Liver (tissue), 7 donors: ENCODE measurements at regions not wholly inside any gene's neighbourhood (a gene's known extent, or its start where the extent isn't known, plus 50 kb on each side); places are given as distances from the start of the nearest gene placed in this dataset.

Experiments
- DNase-seq: peaks from one replicate; pipeline ENCODE4 v3.0.0-alpha.2; 2017; ENCODE audit warnings: low spot score
- H3K27ac ChIP-seq, 2 donors: one replicate each; pipeline ENCODE4 v1.7.0; 2013; ENCODE audit warnings: inconsistent platforms in 2 of 2, low read length in 2 of 2, control low read depth in 1 of 2, low read depth in 1 of 2, mild to moderate bottlenecking in 1 of 2
- H3K27me3 ChIP-seq, 4 donors: one replicate each; pipeline versions ENCODE4 v1.6.1 to v1.7.0; 2013; ENCODE audit warnings: low read length in 3 of 4, inconsistent platforms in 1 of 4, mild to moderate bottlenecking in 1 of 4, moderate library complexity in 1 of 4; ENCODE audit not compliant: control insufficient read depth in 4 of 4, insufficient read depth in 4 of 4
- H3K36me3 ChIP-seq, 4 donors: one replicate each; pipeline versions ENCODE4 v1.6.1 to v1.7.0; 2013; ENCODE audit warnings: low read length in 3 of 4, mild to moderate bottlenecking in 3 of 4, low read depth in 1 of 4, moderate library complexity in 1 of 4; ENCODE audit not compliant: control insufficient read depth in 4 of 4, insufficient read depth in 3 of 4
- H3K4me1 ChIP-seq, 4 donors: one replicate each; pipeline versions ENCODE4 v1.6.1 to v1.7.0; 2013; ENCODE audit warnings: low read length in 3 of 4, mild to moderate bottlenecking in 3 of 4, moderate library complexity in 1 of 4; ENCODE audit not compliant: control insufficient read depth in 4 of 4, insufficient read depth in 4 of 4
- H3K4me3 ChIP-seq, 3 donors: one replicate each; pipeline versions ENCODE4 v1.6.1 to v1.7.0; 2013; ENCODE audit warnings: low read length in 3 of 3, control low read depth in 1 of 3, low read depth in 1 of 3, mild to moderate bottlenecking in 1 of 3
- H3K9ac ChIP-seq, 2 donors: one replicate each; pipeline ENCODE4 v1.7.0; 2013; ENCODE audit warnings: low read length in 2 of 2, mild to moderate bottlenecking in 2 of 2, moderate library complexity in 2 of 2, control low read depth in 1 of 2, low read depth in 1 of 2
- H3K9me3 ChIP-seq, 4 donors: one replicate each; pipeline versions ENCODE4 v1.6.1 to v1.7.0; 2013; ENCODE audit warnings: low read length in 3 of 4; ENCODE audit not compliant: control insufficient read depth in 4 of 4
- EGR1 ChIP-seq, 2 donors: IDR thresholded peaks; 2 replicates each; pipeline ENCODE4 v1.6.1; 2016 to 2018; ENCODE audit warnings: antibody characterized with exemption in 2 of 2, low read depth in 2 of 2
- FOXA2 ChIP-seq: IDR thresholded peaks from 2 replicates; pipeline ENCODE4 v1.6.1; 2016; ENCODE audit warnings: antibody characterized with exemption
- GABPA ChIP-seq, 2 donors: IDR thresholded peaks in 1 of 2; conservative IDR thresholded peaks in 1 of 2; 2 replicates each; pipeline ENCODE4 v1.6.1; 2016; ENCODE audit warnings: antibody characterized with exemption in 2 of 2, mild to moderate bottlenecking in 1 of 2, moderate library complexity in 1 of 2
- HNF4G ChIP-seq: IDR thresholded peaks from 2 replicates; pipeline ENCODE4 v1.6.1; 2016; ENCODE audit warnings: antibody characterized with exemption
- JUND ChIP-seq, 2 donors: IDR thresholded peaks; 2 replicates each; pipeline ENCODE4 v1.6.1; 2016; ENCODE audit warnings: antibody characterized with exemption in 2 of 2
- NR2F2 ChIP-seq: IDR thresholded peaks from 2 replicates; pipeline ENCODE4 v1.6.1; 2016; ENCODE audit warnings: antibody characterized with exemption
- RAD21 ChIP-seq, 2 donors: IDR thresholded peaks; 2 replicates each; pipeline ENCODE4 v1.6.1; 2016; ENCODE audit warnings: antibody characterized with exemption in 2 of 2, mild to moderate bottlenecking in 2 of 2
- TAF1 ChIP-seq: conservative IDR thresholded peaks from 2 replicates; pipeline ENCODE4 v1.6.1; 2016; ENCODE audit warnings: antibody characterized with exemption, mild to moderate bottlenecking
- YY1 ChIP-seq: IDR thresholded peaks from 2 replicates; pipeline ENCODE4 v1.6.1; 2016; ENCODE audit warnings: antibody characterized with exemption, mild to moderate bottlenecking
- WGBS: extraction: QIAGEN DNeasy Blood & Tissue Kit; methylation state at CpG from one replicate; pipeline ENCODE4 v1.1.7; 2013; 5-methylcytosine and 5-hydroxymethylcytosine counted together
- TF ChIP-seq, protein P1 (sequence below): IDR thresholded peaks from 2 replicates; pipeline ENCODE4 v1.6.1; 2016; ENCODE audit warnings: antibody characterized with exemption, mild to moderate bottlenecking
- TF ChIP-seq, protein P2 (sequence below): IDR thresholded peaks from 2 replicates; pipeline ENCODE4 v1.6.1; 2016; ENCODE audit warnings: antibody characterized with exemption
- TF ChIP-seq, protein P3 (sequence below): IDR thresholded peaks from 2 replicates; pipeline ENCODE4 v1.6.1; 2016; ENCODE audit warnings: antibody characterized with exemption
- TF ChIP-seq, protein P4 (sequence below): IDR thresholded peaks from 2 replicates; pipeline ENCODE4 v1.6.1; 2016; ENCODE audit warnings: antibody characterized with exemption
- donor health status: healthy.
- donor health status: healthy.
- donor health status: healthy.
- donor health status: healthy.

- TF ChIP-seq, protein P1, sequence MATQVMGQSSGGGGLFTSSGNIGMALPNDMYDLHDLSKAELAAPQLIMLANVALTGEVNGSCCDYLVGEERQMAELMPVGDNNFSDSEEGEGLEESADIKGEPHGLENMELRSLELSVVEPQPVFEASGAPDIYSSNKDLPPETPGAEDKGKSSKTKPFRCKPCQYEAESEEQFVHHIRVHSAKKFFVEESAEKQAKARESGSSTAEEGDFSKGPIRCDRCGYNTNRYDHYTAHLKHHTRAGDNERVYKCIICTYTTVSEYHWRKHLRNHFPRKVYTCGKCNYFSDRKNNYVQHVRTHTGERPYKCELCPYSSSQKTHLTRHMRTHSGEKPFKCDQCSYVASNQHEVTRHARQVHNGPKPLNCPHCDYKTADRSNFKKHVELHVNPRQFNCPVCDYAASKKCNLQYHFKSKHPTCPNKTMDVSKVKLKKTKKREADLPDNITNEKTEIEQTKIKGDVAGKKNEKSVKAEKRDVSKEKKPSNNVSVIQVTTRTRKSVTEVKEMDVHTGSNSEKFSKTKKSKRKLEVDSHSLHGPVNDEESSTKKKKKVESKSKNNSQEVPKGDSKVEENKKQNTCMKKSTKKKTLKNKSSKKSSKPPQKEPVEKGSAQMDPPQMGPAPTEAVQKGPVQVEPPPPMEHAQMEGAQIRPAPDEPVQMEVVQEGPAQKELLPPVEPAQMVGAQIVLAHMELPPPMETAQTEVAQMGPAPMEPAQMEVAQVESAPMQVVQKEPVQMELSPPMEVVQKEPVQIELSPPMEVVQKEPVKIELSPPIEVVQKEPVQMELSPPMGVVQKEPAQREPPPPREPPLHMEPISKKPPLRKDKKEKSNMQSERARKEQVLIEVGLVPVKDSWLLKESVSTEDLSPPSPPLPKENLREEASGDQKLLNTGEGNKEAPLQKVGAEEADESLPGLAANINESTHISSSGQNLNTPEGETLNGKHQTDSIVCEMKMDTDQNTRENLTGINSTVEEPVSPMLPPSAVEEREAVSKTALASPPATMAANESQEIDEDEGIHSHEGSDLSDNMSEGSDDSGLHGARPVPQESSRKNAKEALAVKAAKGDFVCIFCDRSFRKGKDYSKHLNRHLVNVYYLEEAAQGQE, result no peak
- no peak for TF ChIP-seq TAF1
Observed at GRCh38 chr22:47612311-47612910, 850.0 kb downstream of the TBC1D22A start (continued).

DNA sequence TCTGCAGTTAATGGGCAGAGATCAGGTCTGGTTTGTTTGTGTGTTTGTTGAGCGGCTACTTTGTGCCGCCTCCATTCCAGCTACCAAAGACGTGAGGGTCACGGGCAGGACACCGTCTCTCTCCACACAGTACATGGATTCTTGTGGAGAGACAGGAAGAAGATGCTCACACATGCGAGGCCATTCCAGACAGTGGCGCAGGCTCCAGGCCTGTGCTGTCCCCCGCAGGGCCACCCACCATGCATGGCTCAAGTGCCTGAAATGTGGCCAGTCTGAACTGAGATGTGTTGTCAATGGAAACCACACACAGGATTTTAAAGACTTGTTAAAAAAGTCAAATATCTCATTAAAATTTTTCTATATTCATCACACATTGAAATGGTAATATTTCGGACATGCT lies 848.3 kb downstream of the TBC1D22A start:
- Histone ChIP-seq H3K27ac (no peak overlapping the region), H3K36me3 (no peaks in the 10 kb centered on the region), H3K4me1 (no peaks in the 10 kb centered on the region), H3K4me3 (no peak overlapping the region), H3K9ac (no peak overlapping the region), H3K9me3 (peaks cover 0 to 8% (median 4%) of the 10 kb centered on the region in 4 donors), H3K27me3 (peaks cover 0 to 5% (median 1%) of the 10 kb centered on the region in 4 donors)
- WGBS, result 92% methylated on average over 9 of the region's 9 CpGs
- DNase-seq, result no peak
- no peak for TF ChIP-seq TAF1
- TF ChIP-seq, protein P2, sequence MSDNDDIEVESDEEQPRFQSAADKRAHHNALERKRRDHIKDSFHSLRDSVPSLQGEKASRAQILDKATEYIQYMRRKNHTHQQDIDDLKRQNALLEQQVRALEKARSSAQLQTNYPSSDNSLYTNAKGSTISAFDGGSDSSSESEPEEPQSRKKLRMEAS, result no peak
- no peak for TF ChIP-seq NR2F2
- no peak for TF ChIP-seq EGR1 (IDR thresholded peaks at IDR 0.05; ENCODE audit: low read depth in 2 of 2)
- no peak for TF ChIP-seq JUND (IDR thresholded peaks at IDR 0.05)
- no peak for TF ChIP-seq HNF4G
- TF ChIP-seq, protein P1, result no peak
- TF ChIP-seq GABPA (IDR thresholded peaks at IDR 0.05 in 1 of 2, conservative IDR thresholded peaks at IDR 0.05 in 1 of 2), result no peak
- no peak for TF ChIP-seq FOXA2
- TF ChIP-seq, protein P3, sequence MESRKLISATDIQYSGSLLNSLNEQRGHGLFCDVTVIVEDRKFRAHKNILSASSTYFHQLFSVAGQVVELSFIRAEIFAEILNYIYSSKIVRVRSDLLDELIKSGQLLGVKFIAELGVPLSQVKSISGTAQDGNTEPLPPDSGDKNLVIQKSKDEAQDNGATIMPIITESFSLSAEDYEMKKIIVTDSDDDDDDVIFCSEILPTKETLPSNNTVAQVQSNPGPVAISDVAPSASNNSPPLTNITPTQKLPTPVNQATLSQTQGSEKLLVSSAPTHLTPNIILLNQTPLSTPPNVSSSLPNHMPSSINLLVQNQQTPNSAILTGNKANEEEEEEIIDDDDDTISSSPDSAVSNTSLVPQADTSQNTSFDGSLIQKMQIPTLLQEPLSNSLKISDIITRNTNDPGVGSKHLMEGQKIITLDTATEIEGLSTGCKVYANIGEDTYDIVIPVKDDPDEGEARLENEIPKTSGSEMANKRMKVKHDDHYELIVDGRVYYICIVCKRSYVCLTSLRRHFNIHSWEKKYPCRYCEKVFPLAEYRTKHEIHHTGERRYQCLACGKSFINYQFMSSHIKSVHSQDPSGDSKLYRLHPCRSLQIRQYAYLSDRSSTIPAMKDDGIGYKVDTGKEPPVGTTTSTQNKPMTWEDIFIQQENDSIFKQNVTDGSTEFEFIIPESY, result no peak
- TF ChIP-seq, protein P4, sequence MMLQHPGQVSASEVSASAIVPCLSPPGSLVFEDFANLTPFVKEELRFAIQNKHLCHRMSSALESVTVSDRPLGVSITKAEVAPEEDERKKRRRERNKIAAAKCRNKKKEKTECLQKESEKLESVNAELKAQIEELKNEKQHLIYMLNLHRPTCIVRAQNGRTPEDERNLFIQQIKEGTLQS, result no peak
- no peak for TF ChIP-seq RAD21 (IDR thresholded peaks at IDR 0.05)
- TF ChIP-seq YY1, result no peak
